Peyer's patch (tissue), 4 donors: ENCODE measurements at regions not wholly inside any gene's neighbourhood (a gene's known extent, or its start where the extent isn't known, plus 50 kb on each side); places are given as distances from the start of the nearest gene placed in this dataset.

Experiments
- POLR2A ChIP-seq, 2 donors: fragments of 450-650 bp; IDR thresholded peaks; one replicate each; pipeline ENCODE4 v1.5.1; 2017; ENCODE audit warnings: antibody characterized with exemption in 2 of 2, mild to moderate bottlenecking in 2 of 2, moderate library complexity in 2 of 2
- TF ChIP-seq, protein P1 (sequence below), 6 experiments: fragments of 450-650 bp in 4 of 6; fragments of 200-600 bp in 2 of 6; sonication (generic) in 1 of 6; IDR thresholded peaks; one replicate each; pipeline ENCODE4 v1.5.1; 2017 to 2019; ENCODE audit warnings: antibody characterized with exemption in 6 of 6, mild to moderate bottlenecking in 3 of 6, moderate library complexity in 1 of 6

GRCh38 chr1:14117700-14118099, 417.7 kb downstream of the PRDM2 start:
- no peak for TF ChIP-seq POLR2A (IDR thresholded peaks at IDR 0.05)
- TF ChIP-seq, protein P1, sequence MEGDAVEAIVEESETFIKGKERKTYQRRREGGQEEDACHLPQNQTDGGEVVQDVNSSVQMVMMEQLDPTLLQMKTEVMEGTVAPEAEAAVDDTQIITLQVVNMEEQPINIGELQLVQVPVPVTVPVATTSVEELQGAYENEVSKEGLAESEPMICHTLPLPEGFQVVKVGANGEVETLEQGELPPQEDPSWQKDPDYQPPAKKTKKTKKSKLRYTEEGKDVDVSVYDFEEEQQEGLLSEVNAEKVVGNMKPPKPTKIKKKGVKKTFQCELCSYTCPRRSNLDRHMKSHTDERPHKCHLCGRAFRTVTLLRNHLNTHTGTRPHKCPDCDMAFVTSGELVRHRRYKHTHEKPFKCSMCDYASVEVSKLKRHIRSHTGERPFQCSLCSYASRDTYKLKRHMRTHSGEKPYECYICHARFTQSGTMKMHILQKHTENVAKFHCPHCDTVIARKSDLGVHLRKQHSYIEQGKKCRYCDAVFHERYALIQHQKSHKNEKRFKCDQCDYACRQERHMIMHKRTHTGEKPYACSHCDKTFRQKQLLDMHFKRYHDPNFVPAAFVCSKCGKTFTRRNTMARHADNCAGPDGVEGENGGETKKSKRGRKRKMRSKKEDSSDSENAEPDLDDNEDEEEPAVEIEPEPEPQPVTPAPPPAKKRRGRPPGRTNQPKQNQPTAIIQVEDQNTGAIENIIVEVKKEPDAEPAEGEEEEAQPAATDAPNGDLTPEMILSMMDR (IDR thresholded peaks at IDR 0.05): no peak
